ENCODE measurements at regions not wholly inside any gene's neighbourhood (a gene's known extent, or its start where the extent isn't known, plus 50 kb on each side); places are given as distances from the start of the nearest gene placed in this dataset.

- ATAC-seq (ENCODE audit: low FRiP score) (no peak), DNase-seq (ENCODE audit: low spot score) (no peak)
- TF ChIP-seq CTCF (IDR thresholded peaks at IDR 0.05): no peak
Measured at GRCh38 chr14:98947911-98948595, 323.9 kb downstream of the BCL11B start.

- no peak for TF ChIP-seq CTCF (IDR thresholded peaks at IDR 0.05)
- ATAC-seq (ENCODE audit: low FRiP score) (no peak), DNase-seq (ENCODE audit: low spot score) (no peak)
Measured at GRCh38 chr14:98949051-98949450, 322.9 kb downstream of the BCL11B start.

DNA sequence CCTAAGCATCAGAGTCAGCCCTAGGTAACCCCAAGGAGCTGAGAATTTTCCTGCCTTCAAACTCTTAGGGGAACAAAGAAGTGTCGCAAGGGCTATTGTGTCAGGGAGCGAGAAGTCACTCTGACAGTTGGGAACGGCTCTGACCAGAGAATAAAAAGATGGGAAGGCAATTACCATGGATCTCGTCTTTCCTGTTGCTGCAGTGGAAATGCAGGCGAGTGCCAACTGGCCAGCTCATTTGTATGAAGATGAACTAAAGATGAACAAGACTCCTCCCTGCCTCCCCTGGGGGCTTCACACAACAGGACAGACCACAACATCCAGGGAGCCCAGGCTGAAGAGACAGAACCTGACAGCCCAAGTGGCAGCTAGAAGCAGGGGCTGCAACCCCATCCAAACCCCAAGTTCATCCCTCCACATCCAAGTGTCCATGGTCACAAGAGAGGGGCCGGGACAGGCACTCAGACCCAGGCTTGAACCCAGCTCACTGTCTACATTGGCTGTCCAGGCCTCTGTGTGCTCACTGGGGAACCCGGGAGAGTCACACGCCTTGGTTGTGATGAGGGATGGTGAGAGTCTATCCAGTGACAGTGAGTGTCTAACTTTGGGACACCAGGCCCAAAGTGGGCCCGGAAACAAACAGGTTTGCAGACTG, 322.4 kb downstream of the BCL11B start:
- ATAC-seq (ENCODE audit: low FRiP score) (no peak), DNase-seq (ENCODE audit: low spot score) (no peak)
- no peak for TF ChIP-seq CTCF (IDR thresholded peaks at IDR 0.05)

DNA sequence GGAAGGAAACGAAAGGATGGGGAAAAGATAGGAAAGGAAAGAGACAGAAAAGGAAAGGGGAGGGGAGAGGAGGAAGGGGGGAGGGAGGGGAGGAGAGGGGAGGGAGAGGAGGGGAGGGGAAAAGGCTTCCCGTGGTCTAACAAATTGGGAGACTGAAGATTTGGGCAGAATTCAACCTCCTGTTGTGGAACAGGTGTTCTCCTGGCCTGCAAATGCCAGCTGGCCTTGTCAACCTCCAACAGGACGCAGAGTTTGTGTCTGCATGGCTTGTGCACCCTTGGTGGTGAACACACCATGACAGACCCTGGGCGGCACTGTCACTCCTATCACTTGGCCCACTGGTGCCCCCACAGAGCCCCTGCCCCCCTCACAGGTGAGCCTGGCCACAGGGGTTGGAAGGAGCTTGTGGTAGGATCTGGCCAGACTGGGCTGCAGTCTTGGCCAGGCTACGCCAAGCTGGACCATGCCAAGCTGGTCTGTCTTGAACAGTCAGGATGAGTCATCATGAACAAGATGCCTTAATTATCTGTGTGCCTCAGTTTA, 321.6 kb downstream of the BCL11B start:
- DNase-seq (ENCODE audit: low spot score) (no peak), ATAC-seq (ENCODE audit: low FRiP score) (no peak)
- TF ChIP-seq CTCF (IDR thresholded peaks at IDR 0.05): no peak

DNA sequence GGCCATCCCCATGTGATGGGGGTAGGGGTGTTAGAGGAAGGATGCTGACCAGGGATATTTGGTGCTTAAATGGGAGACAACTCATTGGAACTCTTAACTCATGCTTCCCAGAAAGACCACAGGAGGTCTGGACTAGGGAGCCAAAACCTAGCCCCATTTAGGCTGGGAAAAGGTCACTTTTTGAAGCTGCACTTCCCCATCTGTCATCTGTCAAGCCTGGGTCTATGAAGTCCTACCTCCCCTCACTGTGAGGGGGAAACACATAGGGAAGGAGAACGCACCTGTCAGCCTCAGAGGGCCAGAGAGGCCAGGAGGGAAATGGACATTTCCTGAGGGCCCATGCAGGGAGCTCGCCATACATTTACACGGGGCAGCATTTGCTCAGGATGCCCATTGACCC, 321.0 kb downstream of the BCL11B start:
- TF ChIP-seq CTCF (IDR thresholded peaks at IDR 0.05): no peak
- ATAC-seq (ENCODE audit: low FRiP score): no peak
- no peak for DNase-seq (ENCODE audit: low spot score)

DNA sequence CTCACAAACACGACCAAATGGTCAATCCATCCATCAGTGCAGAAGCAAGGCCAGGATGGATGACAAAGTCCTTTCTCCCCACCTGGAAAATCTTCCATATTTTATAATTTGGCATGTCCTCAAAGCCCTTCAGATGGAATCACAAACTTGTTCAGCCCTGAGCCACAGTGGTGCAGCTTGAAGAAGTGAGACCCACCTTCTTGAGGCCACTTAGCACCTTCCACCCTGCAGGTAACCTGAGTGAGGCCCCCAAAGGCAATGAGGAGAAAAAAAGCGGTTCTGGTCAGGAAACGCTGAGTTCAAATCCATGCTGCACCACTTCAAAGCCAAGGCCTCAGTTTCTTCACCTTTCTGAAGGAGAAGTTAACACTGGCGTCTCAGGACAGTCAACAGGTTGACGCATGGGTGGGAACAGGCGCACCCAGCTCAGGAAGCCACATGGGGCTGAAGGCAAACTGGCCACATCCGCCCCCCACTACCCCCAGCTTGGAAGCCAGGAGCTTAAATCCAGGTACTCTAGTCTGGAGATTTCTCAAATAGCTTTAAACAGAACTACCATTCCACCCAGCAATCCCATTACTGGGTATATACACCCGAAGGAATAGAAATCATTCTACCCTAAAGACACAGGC, 320.4 kb downstream of the BCL11B start:
- no peak for ATAC-seq (ENCODE audit: low FRiP score)
- DNase-seq (ENCODE audit: low spot score): no peak

More for the DNA sequence above, 320.4 kb downstream of the BCL11B start:
- no peak for TF ChIP-seq CTCF (IDR thresholded peaks at IDR 0.05)

All from omental fat pad (tissue), 3 donors.